Keratinocyte (primary cell): ENCODE measurements at regions not wholly inside any gene's neighbourhood (a gene's known extent, or its start where the extent isn't known, plus 50 kb on each side); places are given as distances from the start of the nearest gene placed in this dataset.

Source experiments
- DNase-seq: peaks from one replicate; pipeline ENCODE4 v3.0.0-alpha.2; 2011; ENCODE audit warnings: low read depth, missing footprints, low spot score
- FAIRE-seq: peaks from 2 replicates; lab custom pipeline; 2011; peaks lifted over from hg19 to GRCh38; lab: Jason Lieb, UNC
- H2AFZ ChIP-seq: 2 replicates; pipeline ENCODE4 v1.6.0; 2012; ENCODE audit warnings: low read length, control low read depth, inconsistent platforms; ENCODE audit not compliant: control insufficient read depth
- H3K27ac ChIP-seq: 2 replicates; pipeline ENCODE4 v1.5.1; 2011; ENCODE audit warnings: low read length; ENCODE audit not compliant: control insufficient read depth, insufficient read depth
- H3K27me3 ChIP-seq: 3 replicates; pipeline ENCODE4 v1.6.0; 2011; ENCODE audit warnings: low read length; ENCODE audit not compliant: control insufficient read depth, insufficient read depth; ENCODE audit errors: extremely low read depth
- H3K36me3 ChIP-seq, 2 experiments: 2 replicates in 1 of 2; 3 replicates in 1 of 2; pipeline ENCODE4 v1.5.1; 2011; ENCODE audit warnings: low read length in 2 of 2, mild to moderate bottlenecking in 1 of 2; ENCODE audit not compliant: control insufficient read depth in 2 of 2, insufficient read depth in 2 of 2; ENCODE audit errors: extremely low read depth in 1 of 2
- H3K4me1 ChIP-seq: 3 replicates; pipeline ENCODE4 v1.5.1; 2011; ENCODE audit warnings: low read length; ENCODE audit not compliant: control insufficient read depth, insufficient read depth; ENCODE audit errors: extremely low read depth
- H3K4me2 ChIP-seq: 3 replicates; pipeline ENCODE4 v1.6.0; 2011; ENCODE audit warnings: low read depth, low read length; ENCODE audit not compliant: control insufficient read depth, insufficient read depth; ENCODE audit errors: extremely low read depth
- H3K4me3 ChIP-seq, 3 experiments: fragments of 200-600 bp in 1 of 3; sonication (generic) in 1 of 3; 2 replicates in 2 of 3; 3 replicates in 1 of 3; pipeline ENCODE4 v1.5.1; 2011 to 2016; ENCODE audit warnings: low read length in 3 of 3, mild to moderate bottlenecking in 3 of 3, control low read depth in 2 of 3, inconsistent platforms in 1 of 3, low read depth in 1 of 3, mixed read lengths in 1 of 3, mixed run types in 1 of 3, moderate library complexity in 1 of 3; ENCODE audit not compliant: control insufficient read depth in 2 of 3, insufficient read depth in 2 of 3; ENCODE audit errors: extremely low read depth in 1 of 3
- H3K79me2 ChIP-seq: 2 replicates; pipeline ENCODE4 v1.6.0; 2012; ENCODE audit warnings: low read length; ENCODE audit not compliant: control insufficient read depth, insufficient read depth
- H3K9ac ChIP-seq: 3 replicates; pipeline ENCODE4 v1.6.0; 2011; ENCODE audit warnings: low read length; ENCODE audit not compliant: control insufficient read depth, insufficient read depth; ENCODE audit errors: extremely low read depth
- H3K9me1 ChIP-seq: 3 replicates; pipeline ENCODE4 v1.6.0; 2011; ENCODE audit warnings: low read length; ENCODE audit not compliant: control insufficient read depth, insufficient read depth; ENCODE audit errors: extremely low read depth
- H3K9me3 ChIP-seq: 2 replicates; pipeline ENCODE4 v1.5.1; 2012; ENCODE audit warnings: low read depth, low read length; ENCODE audit not compliant: control insufficient read depth
- H4K20me1 ChIP-seq: 3 replicates; pipeline ENCODE4 v1.6.0; 2011; ENCODE audit warnings: low read length; ENCODE audit not compliant: control insufficient read depth, insufficient read depth; ENCODE audit errors: extremely low read depth
- CTCF ChIP-seq, 3 experiments: IDR thresholded peaks in 1 of 3; conservative IDR thresholded peaks in 1 of 3; optimal IDR thresholded peaks in 1 of 3; 2 replicates in 2 of 3; 3 replicates in 1 of 3; pipeline versions ENCODE3 to v1.5.1; 2011; ENCODE audit warnings: low read length in 3 of 3, mild to moderate bottlenecking in 3 of 3, moderate library complexity in 2 of 3, control low read depth in 1 of 3, inconsistent platforms in 1 of 3; ENCODE audit not compliant: insufficient read depth in 2 of 3; ENCODE audit errors: extremely low read depth in 1 of 3
- EZH2 ChIP-seq: IDR thresholded peaks from one replicate; pipeline ENCODE4 v1.6.1; 2012; ENCODE audit warnings: inconsistent platforms, mild to moderate bottlenecking, low read length, moderate library complexity
- dilution Hi-C: fragments of 300-500 bp; cut with MboI; formaldehyde crosslinking; loops from one replicate; pipeline ENCODE4 v1.7.0; 2020; ENCODE audit warnings: low sequenced_read_pairs; ENCODE audit not compliant: extremely low pct_ligation_motif_present

- dilution Hi-C loops, result no loop called here
- Histone ChIP-seq H3K9me1 (no peaks in the 10 kb centered on the region), H3K4me3 (no peak overlapping the region), H3K9ac (no peak overlapping the region), H4K20me1 (no peaks in the 10 kb centered on the region), H3K36me3 (no peaks in the 10 kb centered on the region), H3K9me3 (no peaks in the 10 kb centered on the region), H2AFZ (no peak overlapping the region), H3K79me2 (no peaks in the 10 kb centered on the region), H3K27ac (no peak overlapping the region), H3K4me2 (no peak overlapping the region), H3K27me3 (no peaks in the 10 kb centered on the region), H3K4me1 (no peaks in the 10 kb centered on the region)
- no peak for DNase-seq
- TF ChIP-seq CTCF (optimal IDR thresholded peaks at IDR 0.05 in 1 of 3, IDR thresholded peaks at IDR 0.05 in 1 of 3, conservative IDR thresholded peaks at IDR 0.05 in 1 of 3; ENCODE audit: extremely low read depth in 1 of 3, insufficient read depth in 2 of 3, low read length in 3 of 3), result no peak
- TF ChIP-seq EZH2, result no peak
- FAIRE-seq, result no peak
Measured at GRCh38 chr7:41272664-41273063, 430.2 kb downstream of the INHBA start.

GRCh38 chr7:41268878-41269277, 434.0 kb downstream of the INHBA start:
- Histone ChIP-seq H3K4me3 (no peak overlapping the region), H3K9ac (no peak overlapping the region), H3K4me2 (no peak overlapping the region), H3K27ac (no peak overlapping the region), H3K36me3 (no peaks in the 10 kb centered on the region), H3K9me3 (no peaks in the 10 kb centered on the region), H4K20me1 (no peaks in the 10 kb centered on the region), H3K27me3 (no peaks in the 10 kb centered on the region), H3K9me1 (no peaks in the 10 kb centered on the region), H2AFZ (no peak overlapping the region), H3K4me1 (no peaks in the 10 kb centered on the region), H3K79me2 (no peaks in the 10 kb centered on the region)
- dilution Hi-C loops, result no loop called here
- TF ChIP-seq EZH2 (no peak), CTCF (optimal IDR thresholded peaks at IDR 0.05 in 1 of 3, IDR thresholded peaks at IDR 0.05 in 1 of 3, conservative IDR thresholded peaks at IDR 0.05 in 1 of 3; ENCODE audit: extremely low read depth in 1 of 3, insufficient read depth in 2 of 3, low read length in 3 of 3) (no peak)
- DNase-seq (no peak), FAIRE-seq (peak; percentile 26)
